NCI-H446 treated with DMSO at 0.1 percent for 48 hours (cell line): ENCODE measurements at regions not wholly inside any gene's neighbourhood (a gene's known extent, or its start where the extent isn't known, plus 50 kb on each side); places are given as distances from the start of the nearest gene placed in this dataset.
A peak's percentile ranks its signal among the peaks of the same experiment; 100 is the strongest.

ENCODE experiments used
- DNase-seq: peaks from one replicate; lab custom pipeline; 2025; lab: John Stamatoyannopoulos, UW

GRCh38 chr5:23084815-23085214 is 231.7 kb upstream of the CDH12 start:
- DNase-seq = peak; percentile 61

- DNase-seq = no peak
Measured at GRCh38 chr5:23072179-23072578, 219.0 kb upstream of the CDH12 start.

- no peak for DNase-seq
Measured at GRCh38 chr5:23071682-23072081, 218.5 kb upstream of the CDH12 start.

GRCh38 chr5:23064710-23065109 is 211.6 kb upstream of the CDH12 start:
- DNase-seq = no peak

GRCh38 chr5:23053846-23054245 is 200.7 kb upstream of the CDH12 start:
- no peak for DNase-seq

GRCh38 chr5:23042226-23042625 is 189.1 kb upstream of the CDH12 start:
- no peak for DNase-seq

- no peak for DNase-seq
Measured at GRCh38 chr5:23035555-23036090, 182.5 kb upstream of the CDH12 start.

- no peak for DNase-seq
Measured at GRCh38 chr5:23033864-23034263, 180.7 kb upstream of the CDH12 start.

- DNase-seq = no peak
Measured at GRCh38 chr5:23029290-23029689, 176.1 kb upstream of the CDH12 start.

- DNase-seq = no peak
Measured at GRCh38 chr5:23028445-23029021, 175.4 kb upstream of the CDH12 start.

- DNase-seq = no peak
Measured at GRCh38 chr5:23027830-23028229, 174.7 kb upstream of the CDH12 start.

GRCh38 chr5:23027331-23027730 is 174.2 kb upstream of the CDH12 start:
- DNase-seq = peak; percentile 35

- peak; percentile 98 for DNase-seq
Measured at GRCh38 chr5:23026252-23027170, 173.4 kb upstream of the CDH12 start.

GRCh38 chr5:23025629-23026233 is 172.6 kb upstream of the CDH12 start:
- DNase-seq = peak; percentile 74

- DNase-seq = no peak
Measured at GRCh38 chr5:23024470-23024869, 171.3 kb upstream of the CDH12 start.

GRCh38 chr5:23014825-23015224 is 161.7 kb upstream of the CDH12 start:
- DNase-seq = no peak

GRCh38 chr5:23014266-23014665 is 161.1 kb upstream of the CDH12 start:
- DNase-seq = peak; percentile 80

- DNase-seq = no peak
Measured at GRCh38 chr5:23013395-23013998, 160.4 kb upstream of the CDH12 start.

- DNase-seq = no peak
Measured at GRCh38 chr5:23012842-23013241, 159.7 kb upstream of the CDH12 start.

GRCh38 chr5:23007762-23008161 is 154.6 kb upstream of the CDH12 start:
- no peak for DNase-seq

- peak; percentile 91 for DNase-seq
Measured at GRCh38 chr5:23007236-23007635, 154.1 kb upstream of the CDH12 start.

GRCh38 chr5:23001120-23001519 is 148.0 kb upstream of the CDH12 start:
- no peak for DNase-seq
